PC-9 (cell line): ENCODE measurements at regions not wholly inside any gene's neighbourhood (a gene's known extent, or its start where the extent isn't known, plus 50 kb on each side); places are given as distances from the start of the nearest gene placed in this dataset.
"Not testable (repeated sequence)": the region's sequence is repeated elsewhere in the genome, so short reads cannot be mapped to it uniquely, and the experiment has no call there.

ENCODE experiments used
- BruUV-seq: library from RNA; stranded (reverse); fragments of 400-500 nt; replicated peaks from 2 replicates; lab custom pipeline; 2021; lab: Mats Ljungman, UMichigan
- CTCF ChIA-PET: fragments of 300-600 bp; sonication (Branson Sonifier 250); formaldehyde crosslinking; loops from one replicate; lab custom pipeline; 2022; ENCODE audit warnings: antibody characterized with exemption; lab: Charles Lee
- POLR2A ChIA-PET: fragments of 300-600 bp; sonication (Branson Sonifier 250); formaldehyde crosslinking; loops from one replicate; lab custom pipeline; 2022; ENCODE audit warnings: antibody characterized with exemption; ENCODE audit not compliant: unreplicated experiment; lab: Charles Lee
- DNase-seq, 2 experiments: peaks; one replicate each; pipeline versions ENCODE4 v3.0.0 to v3.0.0-alpha.2; 2015 to 2022; ENCODE audit warnings: mixed read lengths in 1 of 2
- H2AFZ ChIP-seq: fragments of 200-600 bp; sonication (generic); 2 replicates; pipeline ENCODE4 v1.8.1; 2017; ENCODE audit warnings: antibody characterized with exemption
- H3F3A ChIP-seq: fragments of 200-600 bp; sonication (generic); 2 replicates; pipeline ENCODE4 v1.8.1; 2017; ENCODE audit warnings: antibody characterized with exemption, mild to moderate bottlenecking, low read depth; ENCODE audit not compliant: insufficient read depth
- H3K27ac ChIP-seq: fragments of 200-600 bp; sonication (generic); 2 replicates; pipeline ENCODE4 v1.6.1; 2016; ENCODE audit warnings: mixed run types
- H3K27me3 ChIP-seq: fragments of 200-600 bp; sonication (generic); 2 replicates; pipeline ENCODE4 v1.6.1; 2016; ENCODE audit warnings: low read depth, mixed run types; ENCODE audit not compliant: insufficient read depth
- H3K36me3 ChIP-seq: fragments of 200-600 bp; sonication (generic); 2 replicates; pipeline ENCODE4 v1.6.1; 2016; ENCODE audit warnings: low read depth, mixed run types
- H3K4me1 ChIP-seq: fragments of 200-600 bp; sonication (generic); replicated peaks from 2 replicates; pipeline ENCODE4 v1.6.1; 2016; ENCODE audit warnings: mixed run types; ENCODE audit not compliant: insufficient read depth
- H3K4me2 ChIP-seq: fragments of 200-600 bp; sonication (generic); 2 replicates; pipeline ENCODE4 v1.6.1; 2017; ENCODE audit warnings: mixed run types
- H3K4me3 ChIP-seq: fragments of 200-600 bp; sonication (generic); 2 replicates; pipeline ENCODE4 v1.6.1; 2016; ENCODE audit warnings: mixed run types
- H3K79me2 ChIP-seq: fragments of 200-600 bp; sonication (generic); 2 replicates; pipeline ENCODE4 v1.6.1; 2017; ENCODE audit warnings: low read depth, mixed run types
- H3K9me2 ChIP-seq: fragments of 200-600 bp; sonication (generic); 2 replicates; pipeline ENCODE4 v1.8.1; 2017; ENCODE audit warnings: mild to moderate bottlenecking; ENCODE audit not compliant: insufficient read depth
- H3K9me3 ChIP-seq: fragments of 200-600 bp; sonication (generic); 2 replicates; pipeline ENCODE4 v1.8.1; 2016; ENCODE audit warnings: low read depth; ENCODE audit not compliant: insufficient read depth
- H4K20me1 ChIP-seq: fragments of 200-600 bp; sonication (generic); 2 replicates; pipeline ENCODE4 v1.8.1; 2017; ENCODE audit not compliant: insufficient read depth
- CTCF ChIP-seq: fragments of 200-600 bp; sonication (generic); conservative IDR thresholded peaks from 2 replicates; pipeline ENCODE4 v1.6.1; 2017; ENCODE audit warnings: mixed run types, antibody characterized with exemption, mild to moderate bottlenecking, moderate library complexity
- EZH2 ChIP-seq: fragments of 200-600 bp; sonication (generic); IDR thresholded peaks from 2 replicates; pipeline ENCODE4 v1.8.0; 2017; ENCODE audit warnings: antibody characterized with exemption, low read depth
- intact Hi-C: fragments of 100-400 bp; cut with micrococcal nuclease; formaldehyde crosslinking; loops from one replicate; pipeline ENCODE4 v1.10.0; 2022; ENCODE audit not compliant: unreplicated experiment

- no TSS peak for BruUV-seq
- no peaks in the 10 kb centered on the region for H3K9me2 ChIP-seq
- H3K79me2 ChIP-seq, result no peaks in the 10 kb centered on the region
- H3K9me3 ChIP-seq, result peaks cover 9% of the 10 kb centered on the region; the same call in 1 of the 2 replicates
- H3K4me1 ChIP-seq, result 0 out of 2 replicates have a peak, but pooled peaks cover 10% of the 10 kb centered on the region
- ChIA-PET CTCF (no interaction called here), POLR2A (no interaction called here)
- no peak overlapping the region for H3K4me2 ChIP-seq
- no peaks in the 10 kb centered on the region for H3K27me3 ChIP-seq
- intact Hi-C loops, result no loop called here
- no peaks in the 10 kb centered on the region for H3F3A ChIP-seq
- no peak for DNase-seq
- H3K27ac ChIP-seq, result no peak overlapping the region
- H3K36me3 ChIP-seq, result no peaks in the 10 kb centered on the region
- no peak for TF ChIP-seq CTCF
- TF ChIP-seq EZH2, result no peak
- H2AFZ ChIP-seq, result no peak overlapping the region
- H3K4me3 ChIP-seq, result no peak overlapping the region
- no peaks in the 10 kb centered on the region for H4K20me1 ChIP-seq
Measured at GRCh38 chr3:180420804-180421203, 181.2 kb upstream of the TTC14 start.

DNA sequence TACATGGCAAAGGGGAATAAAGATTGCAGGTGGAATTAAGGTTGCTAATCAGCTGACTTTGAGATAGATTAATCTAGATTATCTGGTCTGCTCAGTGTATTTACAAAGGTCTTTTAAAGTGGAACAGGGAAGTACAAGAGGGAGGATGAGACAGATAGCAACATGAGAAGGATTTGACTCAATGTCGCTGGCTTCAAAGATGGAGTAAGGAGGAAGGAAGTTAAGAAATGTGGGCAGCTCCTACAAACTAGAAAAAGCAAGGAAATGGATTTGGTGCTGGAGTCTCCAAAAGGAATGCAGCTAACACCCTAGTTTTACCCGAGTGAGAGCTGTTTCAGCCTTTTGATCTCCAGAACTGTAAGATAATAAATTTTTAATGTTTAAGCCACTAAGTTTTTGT is 180.7 kb upstream of the TTC14 start:
- Histone ChIP-seq H3K4me2 (no peak overlapping the region), H3K4me1 (0 out of 2 replicates have a peak, but pooled peaks cover 7% of the 10 kb centered on the region), H3K9me2 (no peaks in the 10 kb centered on the region), H4K20me1 (no peaks in the 10 kb centered on the region), H3K9me3 (peaks cover 9% of the 10 kb centered on the region; the same call in 1 of the 2 replicates), H3K36me3 (no peaks in the 10 kb centered on the region), H3K27me3 (no peaks in the 10 kb centered on the region), H2AFZ (no peak overlapping the region), H3K4me3 (no peak overlapping the region), H3K79me2 (no peaks in the 10 kb centered on the region), H3F3A (no peaks in the 10 kb centered on the region), H3K27ac (no peak overlapping the region)
- POLR2A ChIA-PET, result no interaction called here
- intact Hi-C loops, result no loop called here
- CTCF ChIA-PET, result no interaction called here
- no peak for TF ChIP-seq EZH2
- no peak for TF ChIP-seq CTCF
- no peak for DNase-seq
- no TSS peak for BruUV-seq

- no peak overlapping the region for H3K4me3 ChIP-seq
- BruUV-seq, result no TSS peak
- H3K9me2 ChIP-seq, result no peaks in the 10 kb centered on the region
- H3K4me1 ChIP-seq, result 0 out of 2 replicates have a peak, but pooled peaks cover 2% of the 10 kb centered on the region
- intact Hi-C loops, result no loop called here
- H3K4me2 ChIP-seq, result no peak overlapping the region
- no peak overlapping the region for H3K27ac ChIP-seq
- no peaks in the 10 kb centered on the region for H3K27me3 ChIP-seq
- no peak for DNase-seq
- ChIA-PET CTCF (no interaction called here), POLR2A (no interaction called here)
- TF ChIP-seq EZH2 (no peak), CTCF (no peak)
- H2AFZ ChIP-seq, result no peak overlapping the region
- no peaks in the 10 kb centered on the region for H3K79me2 ChIP-seq
- H3F3A ChIP-seq, result no peaks in the 10 kb centered on the region
- peaks cover 5% of the 10 kb centered on the region; the same call in 1 of the 2 replicates for H3K9me3 ChIP-seq
- H3K36me3 ChIP-seq, result no peaks in the 10 kb centered on the region
- no peaks in the 10 kb centered on the region for H4K20me1 ChIP-seq
Measured at GRCh38 chr3:180421721-180422120, 180.2 kb upstream of the TTC14 start.

DNA sequence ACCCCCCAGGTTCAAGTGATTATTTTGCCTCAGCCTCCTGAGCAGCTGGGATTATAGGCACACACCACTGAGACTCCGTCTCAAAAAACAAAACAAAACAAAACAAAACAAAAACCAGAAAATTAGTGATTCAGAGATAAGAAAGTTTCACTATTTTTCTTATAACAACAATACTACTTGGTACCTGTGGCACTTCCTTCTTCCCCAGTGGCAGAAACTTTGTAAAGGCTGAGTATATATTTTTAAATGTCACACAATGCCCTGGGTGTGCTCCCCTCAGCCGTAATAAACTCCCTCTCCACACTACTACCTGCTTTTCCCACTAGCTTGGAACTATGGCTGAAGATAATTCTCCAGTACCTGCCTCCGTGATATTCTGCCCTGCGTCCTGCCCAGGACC is 177.7 kb upstream of the TTC14 start:
- H3K27me3 ChIP-seq, H3K9me2 ChIP-seq, CTCF ChIA-PET, intact Hi-C loops, POLR2A ChIA-PET, H3K9me3 ChIP-seq, H3K79me2 ChIP-seq, H3K4me1 ChIP-seq, H3K4me2 ChIP-seq, DNase-seq, H4K20me1 ChIP-seq, H3K4me3 ChIP-seq, H3F3A ChIP-seq, H3K36me3 ChIP-seq, H3K27ac ChIP-seq, BruUV-seq: not testable (repeated sequence)
- 0 out of 2 replicates have a peak overlapping the region, but pooled peaks have one; percentile 56 for H2AFZ ChIP-seq
